Pulmonary artery endothelial cell (primary cell): ENCODE measurements at regions not wholly inside any gene's neighbourhood (a gene's known extent, or its start where the extent isn't known, plus 50 kb on each side); places are given as distances from the start of the nearest gene placed in this dataset.
"Not testable (repeated sequence)": the region's sequence is repeated elsewhere in the genome, so short reads cannot be mapped to it uniquely, and the experiment has no call there.

Experiments
- DNase-seq: peaks from one replicate; pipeline ENCODE4 v3.0.0-alpha.2; 2011; ENCODE audit warnings: low read depth, low spot score

- DNase-seq: no peak
Observed at GRCh38 chr1:29921741-29922140, 685.4 kb downstream of the PTPRU start.

GRCh38 chr1:29920784-29921183, 684.5 kb downstream of the PTPRU start:
- no peak for DNase-seq

GRCh38 chr1:29920316-29920715, 684.0 kb downstream of the PTPRU start:
- no peak for DNase-seq

- DNase-seq: not testable (repeated sequence)
Observed at GRCh38 chr1:29919041-29919440, 682.7 kb downstream of the PTPRU start.

GRCh38 chr1:29916656-29917369, 680.5 kb downstream of the PTPRU start:
- no peak for DNase-seq

DNA sequence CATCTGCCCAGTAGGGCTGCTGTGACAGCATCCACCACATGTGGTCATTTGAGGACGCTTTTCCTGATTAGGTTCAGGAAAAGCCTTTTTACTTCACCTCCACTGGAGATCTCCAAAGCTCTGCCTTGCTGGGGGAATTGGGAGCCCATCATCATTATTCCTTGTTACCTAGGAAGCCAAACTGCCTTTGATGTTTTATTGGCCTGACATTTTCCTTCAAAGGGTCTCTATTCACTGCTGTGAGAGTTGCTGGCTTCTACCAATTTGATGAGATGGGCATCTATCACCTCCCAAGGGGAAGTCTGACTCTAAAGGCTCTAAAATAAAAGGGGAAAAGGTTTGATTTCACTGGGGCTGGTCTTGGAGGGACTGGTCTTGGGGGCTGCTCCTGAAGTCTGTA, 678.6 kb downstream of the PTPRU start:
- DNase-seq: no peak

- no peak for DNase-seq
Observed at GRCh38 chr1:29912425-29912824, 676.1 kb downstream of the PTPRU start.

DNA sequence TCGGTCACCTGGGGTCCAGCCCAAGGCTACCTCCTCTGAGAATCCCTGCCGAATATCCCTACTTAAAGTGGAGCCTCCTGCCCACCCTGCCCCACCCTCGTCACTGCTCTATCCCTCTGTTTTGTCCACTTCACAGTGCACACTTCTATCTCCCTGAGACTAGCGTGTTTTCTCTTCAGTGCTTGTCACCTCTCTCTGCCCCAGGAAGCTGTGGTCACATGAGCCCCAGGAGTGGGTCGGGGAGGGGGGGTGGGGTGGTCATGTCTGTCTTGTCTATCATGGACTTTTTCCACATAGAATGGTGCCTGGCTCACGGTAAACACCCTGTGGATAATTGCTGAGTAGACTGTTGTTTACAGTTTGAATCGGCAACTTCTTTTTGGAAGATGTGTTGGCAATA, 673.6 kb downstream of the PTPRU start:
- no peak for DNase-seq

GRCh38 chr1:29907596-29907995, 671.3 kb downstream of the PTPRU start:
- DNase-seq: no peak

DNA sequence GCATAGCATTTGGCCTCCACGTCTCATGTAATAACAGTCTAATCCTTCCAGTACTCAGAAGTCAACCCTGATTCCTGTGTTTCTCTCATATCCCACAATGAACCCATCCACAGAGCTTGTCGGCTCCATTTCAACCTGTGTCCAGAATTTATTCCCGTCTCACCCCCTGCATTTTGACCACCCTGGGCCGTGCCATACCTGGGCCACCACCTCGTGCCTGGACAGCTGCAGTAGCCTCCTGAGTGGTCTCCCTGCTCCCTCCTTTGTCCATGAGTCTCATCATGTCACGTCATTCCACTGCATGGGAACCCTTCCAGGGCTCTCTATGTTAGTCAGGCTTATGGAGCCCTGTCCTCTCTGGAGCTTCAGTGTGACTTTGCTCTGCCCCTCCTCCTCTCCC, 670.6 kb downstream of the PTPRU start:
- no peak for DNase-seq

DNA sequence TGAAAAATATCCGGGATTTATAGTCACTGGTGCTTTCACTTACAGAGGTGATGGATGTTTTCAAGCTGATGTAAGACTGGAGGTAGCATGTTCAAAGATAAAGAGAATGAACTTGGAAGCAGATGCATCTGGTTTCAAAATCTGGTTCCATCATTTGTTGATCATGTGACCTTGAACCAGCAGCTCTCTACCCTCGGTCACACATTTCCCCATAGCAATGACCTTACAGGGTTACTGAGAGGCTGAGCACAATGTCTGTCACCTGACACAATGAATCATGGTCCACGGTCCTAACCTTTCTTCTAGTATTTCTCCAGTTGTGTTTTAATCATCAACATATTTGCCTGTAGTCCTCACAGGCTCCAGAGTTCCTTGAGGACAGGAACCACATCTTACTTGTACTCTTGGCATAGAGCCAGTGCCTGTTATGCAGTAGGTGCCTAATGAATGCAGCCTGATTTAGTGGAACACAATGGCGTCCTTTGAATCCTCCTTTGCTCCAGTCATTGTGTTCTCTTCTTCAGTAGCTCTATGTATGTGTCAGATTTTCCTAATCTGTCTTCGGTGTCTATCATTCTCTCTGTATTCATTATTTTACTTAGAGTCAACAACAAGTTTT, 667.3 kb downstream of the PTPRU start:
- no peak for DNase-seq

DNA sequence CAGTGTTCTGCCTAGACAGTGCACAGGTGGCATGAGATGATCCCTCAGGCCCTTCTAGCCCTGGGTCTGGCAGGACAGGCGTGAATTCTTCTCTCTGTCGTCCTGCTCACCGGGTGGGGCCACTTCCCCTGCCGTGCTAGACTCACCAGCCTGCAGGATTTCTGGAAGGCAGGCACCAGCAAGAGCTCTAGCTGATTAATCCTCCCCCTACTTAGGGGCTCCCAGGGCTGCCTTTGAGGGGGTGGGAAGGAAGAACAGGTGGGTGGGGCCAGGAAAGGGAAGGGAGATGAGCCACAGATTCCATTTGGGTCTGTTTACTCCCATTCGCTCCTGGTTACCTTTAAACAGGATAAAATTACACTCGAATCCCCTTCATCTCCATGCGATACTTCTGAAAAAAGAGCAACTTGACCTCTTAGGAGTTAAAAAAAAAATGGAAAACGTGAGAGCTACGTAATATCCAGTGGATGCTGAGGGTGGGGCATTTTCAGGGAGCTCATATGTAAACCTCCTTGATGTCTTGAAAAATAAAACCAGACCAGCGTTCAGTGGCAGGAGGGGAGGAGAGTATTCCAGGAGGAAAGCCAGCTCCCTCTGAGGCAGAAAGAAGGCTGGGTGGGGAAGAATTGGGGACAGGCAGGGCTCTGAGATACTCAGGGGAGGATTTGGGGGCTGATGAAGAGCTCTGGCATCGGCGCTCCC, 665.5 kb downstream of the PTPRU start:
- no peak for DNase-seq

DNA sequence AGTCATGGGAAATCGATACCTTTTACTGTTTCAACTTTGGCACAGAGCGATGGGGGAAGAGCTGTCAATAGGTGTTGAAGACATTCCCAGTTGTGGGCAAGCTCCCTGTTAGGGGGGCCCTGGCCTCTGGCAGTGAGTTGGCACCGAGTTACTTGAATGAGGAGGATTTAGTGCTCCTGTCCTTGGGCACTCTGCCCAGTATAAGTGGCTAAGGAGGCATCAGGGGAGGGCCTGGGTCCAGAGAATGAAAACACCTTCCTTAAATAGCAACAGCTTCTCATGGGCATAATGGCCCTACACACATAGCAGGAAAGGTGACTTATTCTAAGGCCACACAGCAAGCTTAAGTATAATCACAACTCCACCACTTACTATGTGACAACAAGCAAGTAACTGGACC, 664.4 kb downstream of the PTPRU start:
- DNase-seq: no peak

GRCh38 chr1:29900104-29900679, 663.9 kb downstream of the PTPRU start:
- no peak for DNase-seq

DNA sequence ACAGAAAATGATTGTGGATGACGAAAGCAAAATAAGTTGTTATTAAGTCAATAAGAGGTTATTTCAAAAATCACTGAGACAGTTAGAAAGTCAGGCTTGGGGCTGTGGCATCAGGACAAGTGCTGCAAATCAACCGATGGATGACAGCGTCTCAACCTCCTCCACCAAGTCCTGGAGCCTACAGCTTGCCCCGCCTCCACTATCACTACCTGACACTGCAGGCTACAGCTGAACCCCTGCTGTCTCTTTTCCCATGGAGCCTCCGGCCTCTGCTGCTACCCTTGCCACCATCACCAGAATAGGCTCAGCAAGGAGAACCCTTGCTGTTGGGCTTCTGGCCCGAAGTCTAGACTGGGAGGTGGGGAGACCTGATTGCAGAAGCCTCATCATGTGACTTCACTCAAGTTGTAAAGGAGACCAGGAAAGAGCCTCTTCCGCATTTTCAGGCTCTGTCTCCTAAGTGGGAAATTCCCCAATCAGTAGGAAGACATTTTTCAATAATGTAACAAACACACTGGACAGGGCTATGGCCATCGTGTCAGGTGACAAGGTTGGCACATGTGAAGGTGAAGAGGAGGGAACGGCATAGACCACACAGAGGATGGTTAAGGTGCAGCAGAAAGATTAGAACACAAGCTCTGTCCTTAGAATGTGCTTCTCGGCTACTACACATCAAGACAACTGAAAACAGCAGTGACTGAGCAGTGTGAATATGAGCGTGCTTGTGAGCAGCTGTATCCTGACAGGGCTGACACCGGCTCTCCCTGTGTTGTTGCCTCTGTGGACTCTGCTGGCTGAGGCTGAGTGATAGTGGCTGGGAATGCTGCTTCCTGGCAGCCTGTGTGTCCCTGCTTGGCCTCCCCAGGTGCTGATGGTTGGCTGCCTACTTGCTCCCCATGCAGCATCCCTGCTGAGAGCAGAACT, 660.7 kb downstream of the PTPRU start:
- no peak for DNase-seq

- no peak for DNase-seq
Observed at GRCh38 chr1:29896300-29896699, 660.0 kb downstream of the PTPRU start.

DNA sequence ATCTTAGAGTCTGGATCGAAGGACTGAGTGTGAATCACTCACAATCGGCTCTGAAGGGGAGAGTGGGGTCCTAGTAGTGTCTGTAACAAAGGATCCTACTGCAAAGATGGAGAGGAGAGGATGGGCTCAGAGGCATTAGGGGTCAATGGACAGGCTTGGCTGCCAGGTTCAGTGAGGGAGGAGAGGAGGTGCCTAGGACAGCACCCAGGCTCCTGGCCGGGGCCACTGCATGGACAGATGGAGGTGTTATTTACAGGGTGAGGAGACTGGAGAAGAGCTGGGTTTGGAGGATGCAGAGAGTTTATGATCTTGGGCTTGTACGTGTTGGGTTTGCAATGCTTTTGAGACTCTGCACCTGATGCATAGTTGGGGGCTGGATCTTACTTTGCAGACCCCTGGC, 658.9 kb downstream of the PTPRU start:
- DNase-seq: no peak

DNA sequence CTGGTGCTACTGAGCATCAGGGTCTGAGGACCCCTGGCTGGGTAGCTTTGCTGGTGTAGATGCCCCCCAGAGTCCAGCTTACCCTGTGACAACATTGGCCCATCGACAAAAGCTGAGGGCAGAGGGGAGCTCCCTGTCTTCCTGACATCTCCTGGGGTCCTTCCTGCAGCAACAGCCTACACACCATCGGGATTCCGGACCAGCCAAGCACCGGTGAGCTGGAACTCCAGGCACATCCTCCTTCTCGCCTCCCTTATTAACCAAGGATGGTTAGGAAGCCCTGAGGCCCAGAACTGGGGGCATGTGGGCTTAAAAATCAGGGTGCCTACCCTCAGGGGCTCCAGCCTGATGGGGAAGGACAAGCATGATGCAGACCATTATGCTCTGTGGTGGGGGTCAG, 658.0 kb downstream of the PTPRU start:
- DNase-seq: no peak

- DNase-seq: no peak
Observed at GRCh38 chr1:29893806-29894205, 657.5 kb downstream of the PTPRU start.

- DNase-seq: no peak
Observed at GRCh38 chr1:29893046-29893723, 656.9 kb downstream of the PTPRU start.

- no peak for DNase-seq
Observed at GRCh38 chr1:29892247-29892646, 655.9 kb downstream of the PTPRU start.
